ENCODE measurements at regions not wholly inside any gene's neighbourhood (a gene's known extent, or its start where the extent isn't known, plus 50 kb on each side); places are given as distances from the start of the nearest gene placed in this dataset.

DNA sequence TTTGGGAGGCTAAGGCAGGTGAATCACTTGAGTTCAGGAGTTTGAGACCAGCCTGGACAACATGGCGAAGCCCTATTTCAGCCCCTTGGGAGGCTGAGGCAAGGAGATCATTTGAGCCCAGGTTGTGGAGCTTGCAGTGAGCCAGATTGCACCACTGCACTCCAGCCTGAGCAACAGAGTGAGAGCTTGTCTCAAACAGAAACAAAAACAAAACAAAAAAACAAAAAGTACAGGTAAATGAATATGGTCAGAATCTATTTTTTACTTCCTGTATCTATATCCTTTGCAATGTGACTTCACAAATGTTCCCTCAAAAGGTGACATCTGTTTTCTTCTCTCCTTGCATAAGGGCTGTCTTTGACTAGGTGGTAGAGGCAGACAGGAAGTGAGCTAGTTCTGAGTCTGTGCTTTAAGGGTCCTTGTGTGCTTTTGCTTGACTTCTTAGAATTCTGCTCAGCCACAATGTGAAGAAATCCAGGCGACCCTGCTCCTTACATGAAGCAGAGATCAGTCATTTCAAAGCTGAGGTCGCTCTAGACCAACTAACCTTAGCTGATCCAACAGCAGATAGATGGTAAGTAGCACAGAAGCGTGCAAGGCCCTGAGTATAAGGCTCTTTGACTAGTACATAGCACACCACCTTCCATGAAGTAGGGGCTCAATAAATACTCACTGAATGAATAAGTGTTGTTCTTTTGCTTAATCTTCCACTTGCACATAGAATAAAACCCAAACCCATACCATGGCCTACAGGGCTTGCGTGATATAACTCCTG, 423.2 kb upstream of the PCDH15 start:
- TF ChIP-seq, protein P1, sequence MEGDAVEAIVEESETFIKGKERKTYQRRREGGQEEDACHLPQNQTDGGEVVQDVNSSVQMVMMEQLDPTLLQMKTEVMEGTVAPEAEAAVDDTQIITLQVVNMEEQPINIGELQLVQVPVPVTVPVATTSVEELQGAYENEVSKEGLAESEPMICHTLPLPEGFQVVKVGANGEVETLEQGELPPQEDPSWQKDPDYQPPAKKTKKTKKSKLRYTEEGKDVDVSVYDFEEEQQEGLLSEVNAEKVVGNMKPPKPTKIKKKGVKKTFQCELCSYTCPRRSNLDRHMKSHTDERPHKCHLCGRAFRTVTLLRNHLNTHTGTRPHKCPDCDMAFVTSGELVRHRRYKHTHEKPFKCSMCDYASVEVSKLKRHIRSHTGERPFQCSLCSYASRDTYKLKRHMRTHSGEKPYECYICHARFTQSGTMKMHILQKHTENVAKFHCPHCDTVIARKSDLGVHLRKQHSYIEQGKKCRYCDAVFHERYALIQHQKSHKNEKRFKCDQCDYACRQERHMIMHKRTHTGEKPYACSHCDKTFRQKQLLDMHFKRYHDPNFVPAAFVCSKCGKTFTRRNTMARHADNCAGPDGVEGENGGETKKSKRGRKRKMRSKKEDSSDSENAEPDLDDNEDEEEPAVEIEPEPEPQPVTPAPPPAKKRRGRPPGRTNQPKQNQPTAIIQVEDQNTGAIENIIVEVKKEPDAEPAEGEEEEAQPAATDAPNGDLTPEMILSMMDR (IDR thresholded peaks at IDR 0.05; ENCODE audit: insufficient read depth, low read depth, low read length) = no peak
- H3K4me3 ChIP-seq (ENCODE audit: low read depth, low read length) = no peak overlapping the region
- no peak for DNase-seq (ENCODE audit: low read depth)

DNA sequence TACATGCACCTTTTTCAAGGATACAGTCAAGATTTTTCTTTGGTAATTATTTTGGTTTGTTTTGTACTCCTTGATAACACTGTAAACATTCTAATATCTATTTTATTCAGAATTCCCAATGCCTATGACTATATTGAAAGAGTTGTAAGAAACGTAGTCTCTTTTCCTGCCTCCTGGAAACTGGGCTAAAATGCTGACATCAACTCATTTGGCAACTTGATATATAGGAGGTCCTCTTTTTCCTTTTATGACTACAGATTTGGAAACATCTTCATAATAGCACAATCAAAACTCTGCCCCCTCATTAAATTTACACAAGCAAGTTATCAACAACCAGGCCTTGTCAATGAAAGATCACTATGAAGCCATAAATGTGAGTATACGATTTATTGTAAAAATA, 422.3 kb upstream of the PCDH15 start:
- no peak for DNase-seq (ENCODE audit: low read depth)
- H3K4me3 ChIP-seq (ENCODE audit: low read depth, low read length) = no peak overlapping the region
- TF ChIP-seq, protein P1 (IDR thresholded peaks at IDR 0.05; ENCODE audit: insufficient read depth, low read depth, low read length) = no peak

DNA sequence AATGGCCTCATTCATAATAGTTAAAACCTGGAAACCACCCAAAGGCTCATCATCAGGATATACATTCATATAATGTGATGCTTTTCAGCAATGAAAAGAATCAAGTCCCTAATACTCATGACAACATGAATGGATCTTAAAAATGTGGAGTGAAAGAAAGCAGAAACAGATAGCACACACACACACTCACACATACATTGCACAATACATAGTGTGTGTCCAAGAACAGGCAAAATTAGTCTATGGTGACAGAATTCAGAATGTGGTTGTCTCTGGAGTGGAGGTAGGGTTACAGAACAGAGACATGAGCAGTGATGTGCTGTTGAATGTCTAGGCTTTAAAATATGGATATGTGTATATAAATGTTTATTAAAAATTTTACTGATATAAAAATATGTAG, 419.9 kb upstream of the PCDH15 start:
- no peak overlapping the region for H3K4me3 ChIP-seq (ENCODE audit: low read depth, low read length)
- TF ChIP-seq, protein P1 (IDR thresholded peaks at IDR 0.05; ENCODE audit: insufficient read depth, low read depth, low read length) = no peak
- DNase-seq (ENCODE audit: low read depth) = no peak

DNA sequence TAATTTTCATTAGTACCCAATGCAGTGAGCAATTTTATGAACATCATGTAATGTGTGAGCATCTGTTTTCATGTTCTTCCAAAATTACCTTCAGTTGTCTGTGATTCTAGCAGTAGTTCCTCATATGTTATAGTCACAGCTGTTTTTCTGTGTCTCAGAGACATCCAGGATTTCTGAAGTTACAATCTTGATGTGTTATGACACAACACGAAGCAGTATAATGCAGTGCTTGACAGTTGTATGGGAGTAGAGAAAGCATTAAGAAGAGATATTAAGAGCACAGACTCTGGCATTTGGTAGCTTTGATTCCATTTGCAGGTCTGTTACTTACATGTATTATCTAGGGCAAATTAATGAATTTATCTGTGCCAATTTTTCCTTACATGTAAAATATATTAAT, 414.7 kb upstream of the PCDH15 start:
- TF ChIP-seq, protein P1 (IDR thresholded peaks at IDR 0.05; ENCODE audit: insufficient read depth, low read depth, low read length) = no peak
- H3K4me3 ChIP-seq (ENCODE audit: low read depth, low read length) = no peak overlapping the region
- no peak for DNase-seq (ENCODE audit: low read depth)

DNA sequence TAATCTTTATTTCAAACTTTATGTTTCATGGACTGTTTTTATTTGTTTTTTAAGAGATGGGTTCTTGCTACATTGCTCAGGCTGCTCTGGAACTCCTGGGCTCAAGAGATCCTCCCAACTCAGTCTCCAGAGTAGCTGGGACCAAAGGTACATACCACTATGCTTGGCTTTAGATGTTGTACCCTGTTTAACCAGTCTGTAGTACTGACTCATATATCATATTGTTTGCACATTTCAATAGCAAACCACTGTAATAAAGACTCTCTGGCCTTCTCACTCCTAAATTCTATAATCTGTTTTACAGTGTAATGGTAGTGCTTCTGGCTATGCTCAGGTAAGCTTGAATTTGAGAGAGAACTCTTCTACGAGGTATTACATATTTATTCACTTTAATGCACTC, 413.6 kb upstream of the PCDH15 start:
- TF ChIP-seq, protein P1 (IDR thresholded peaks at IDR 0.05; ENCODE audit: insufficient read depth, low read depth, low read length) = no peak
- no peak overlapping the region for H3K4me3 ChIP-seq (ENCODE audit: low read depth, low read length)
- no peak for DNase-seq (ENCODE audit: low read depth)

DNA sequence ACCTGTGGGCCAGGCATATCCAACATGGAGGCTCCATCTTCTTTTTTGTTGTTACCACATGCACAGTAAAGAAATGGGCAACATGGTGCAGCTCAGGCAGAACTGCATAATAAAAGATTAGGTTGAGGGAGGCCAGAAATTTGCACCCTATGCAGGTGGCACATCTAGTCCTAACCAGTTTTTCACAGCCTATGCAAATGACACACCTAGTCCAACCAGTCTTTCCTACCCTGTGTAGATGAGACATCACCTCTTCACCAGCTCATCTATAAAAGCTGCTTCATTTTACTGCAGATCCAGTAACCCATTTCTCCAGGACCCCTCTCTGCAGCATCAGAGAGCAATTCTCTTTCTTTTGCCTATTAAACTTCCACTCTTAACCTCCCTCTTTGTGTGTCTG, 411.0 kb upstream of the PCDH15 start:
- TF ChIP-seq, protein P1 (IDR thresholded peaks at IDR 0.05; ENCODE audit: insufficient read depth, low read depth, low read length) = no peak
- no peak overlapping the region for H3K4me3 ChIP-seq (ENCODE audit: low read depth, low read length)
- DNase-seq (ENCODE audit: low read depth) = no peak

DNA sequence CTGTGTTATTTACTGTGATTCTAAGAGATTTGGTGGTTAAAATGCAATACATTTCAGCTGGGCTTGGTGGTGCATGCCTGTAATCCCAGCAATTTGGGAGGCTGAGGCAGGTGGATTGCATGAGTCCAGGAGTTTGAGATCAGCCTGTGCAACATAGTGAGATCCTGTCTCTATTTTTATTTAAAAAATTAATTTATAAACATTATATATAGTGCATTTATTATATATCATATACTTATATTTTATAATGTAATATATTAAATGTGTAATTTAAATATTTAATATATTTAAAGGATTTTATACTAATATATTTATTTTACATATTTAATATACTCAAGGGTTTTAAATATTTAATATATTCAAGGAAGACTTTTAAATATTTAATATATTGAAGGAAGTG, 402.8 kb upstream of the PCDH15 start:
- no peak overlapping the region for H3K4me3 ChIP-seq (ENCODE audit: low read depth, low read length)
- TF ChIP-seq, protein P1 (IDR thresholded peaks at IDR 0.05; ENCODE audit: insufficient read depth, low read depth, low read length) = no peak
- DNase-seq (ENCODE audit: low read depth) = no peak
